Endothelial cell of umbilical vein (primary cell): ENCODE measurements at regions not wholly inside any gene's neighbourhood (a gene's known extent, or its start where the extent isn't known, plus 50 kb on each side); places are given as distances from the start of the nearest gene placed in this dataset.

Experiments used
- BruUV-seq: library from RNA; stranded (reverse); fragments of 400-500 nt; replicated peaks from 2 replicates; lab custom pipeline; 2021; lab: Mats Ljungman, UMichigan
- CTCF ChIA-PET: fragments of 300-600, 350-600 bp; sonication (Branson Sonifier 250); formaldehyde crosslinking; loops from one replicate; lab custom pipeline; 2021; ENCODE audit warnings: antibody characterized with exemption, inconsistent platforms; lab: Charles Lee
- POLR2A ChIA-PET: fragments of 300-600, 350-600 bp; sonication (Branson Sonifier 250); formaldehyde crosslinking; loops from one replicate; lab custom pipeline; 2021; ENCODE audit warnings: antibody characterized with exemption, inconsistent platforms; lab: Charles Lee
- DNase-seq: peaks from one replicate; pipeline ENCODE4 v3.0.0-alpha.2; 2011; ENCODE audit warnings: low read depth, low spot score
- FAIRE-seq: peaks from 2 replicates; lab custom pipeline; 2011; peaks lifted over from hg19 to GRCh38; lab: Jason Lieb, UNC
- H2AFZ ChIP-seq: 2 replicates; pipeline ENCODE4 v1.6.0; 2012; ENCODE audit warnings: low read depth, low read length, control low read depth, inconsistent platforms
- H3K27ac ChIP-seq: 2 replicates; pipeline ENCODE4 v1.5.1; 2011; ENCODE audit warnings: low read depth, mild to moderate bottlenecking, control low read depth, low read length, moderate library complexity; ENCODE audit not compliant: insufficient read depth
- H3K27me3 ChIP-seq, 2 experiments: 2 replicates each; pipeline versions ENCODE4 v1.6.0 to v1.6.1; 2011; ENCODE audit warnings: low read length in 2 of 2, mixed read lengths in 1 of 2; ENCODE audit not compliant: control insufficient read depth in 2 of 2, insufficient read depth in 2 of 2
- H3K36me3 ChIP-seq, 2 experiments: 2 replicates in 1 of 2; 3 replicates in 1 of 2; pipeline ENCODE4 v1.5.1; 2011; ENCODE audit warnings: low read length in 2 of 2, mild to moderate bottlenecking in 1 of 2, moderate library complexity in 1 of 2; ENCODE audit not compliant: control insufficient read depth in 2 of 2, insufficient read depth in 2 of 2; ENCODE audit errors: extremely low read depth in 1 of 2
- H3K4me1 ChIP-seq: 3 replicates; pipeline ENCODE4 v1.5.1; 2011; ENCODE audit warnings: mild to moderate bottlenecking, low read length; ENCODE audit not compliant: control insufficient read depth, insufficient read depth; ENCODE audit errors: extremely low read depth
- H3K4me2 ChIP-seq: 2 replicates; pipeline ENCODE4 v1.6.1; 2011; ENCODE audit warnings: low read length, control low read depth, mixed read lengths; ENCODE audit not compliant: insufficient read depth
- H3K4me3 ChIP-seq, 3 experiments: fragments of 200-600 bp in 1 of 3; sonication (generic), shearing (Covaris generic) in 1 of 3; replicated peaks in 1 of 3; 2 replicates each; pipeline ENCODE4 v1.5.1; 2011 to 2016; ENCODE audit warnings: control low read depth in 3 of 3, low read length in 3 of 3, mild to moderate bottlenecking in 2 of 3, inconsistent platforms in 1 of 3, low read depth in 1 of 3, moderate library complexity in 1 of 3; ENCODE audit not compliant: insufficient read depth in 1 of 3
- H3K79me2 ChIP-seq: 2 replicates; pipeline ENCODE4 v1.6.0; 2012; ENCODE audit warnings: low read length, inconsistent platforms; ENCODE audit not compliant: control insufficient read depth, insufficient read depth
- H3K9ac ChIP-seq: replicated peaks from 2 replicates; pipeline ENCODE3; 2011; ENCODE audit warnings: low read length, control low read depth; ENCODE audit not compliant: insufficient read depth; ENCODE audit errors: extremely low read depth
- H3K9me1 ChIP-seq: replicated peaks from 3 replicates; pipeline ENCODE4 v1.6.0; 2011; ENCODE audit warnings: mild to moderate bottlenecking, low read length; ENCODE audit not compliant: control insufficient read depth, insufficient read depth; ENCODE audit errors: extremely low read depth
- H3K9me3 ChIP-seq: replicated peaks from 2 replicates; pipeline ENCODE4 v1.5.1; 2012; ENCODE audit warnings: low read length, inconsistent platforms; ENCODE audit not compliant: control insufficient read depth, insufficient read depth
- H4K20me1 ChIP-seq: replicated peaks from 2 replicates; pipeline ENCODE3; 2011; ENCODE audit warnings: mild to moderate bottlenecking, low read length; ENCODE audit not compliant: control insufficient read depth, insufficient read depth; ENCODE audit errors: extremely low read depth
- CTCF ChIP-seq, 2 donors: IDR thresholded peaks; 1 replicate in 1 of 2; 2 replicates in 1 of 2; pipeline ENCODE4 v1.5.1; 2011; ENCODE audit warnings: low read length in 2 of 2, mild to moderate bottlenecking in 2 of 2, moderate library complexity in 2 of 2, control low read depth in 1 of 2, inconsistent platforms in 1 of 2, low read depth in 1 of 2; ENCODE audit not compliant: insufficient read depth in 1 of 2; ENCODE audit errors: extremely low read depth in 1 of 2
- EZH2 ChIP-seq: IDR thresholded peaks from 2 replicates; pipeline ENCODE4 v1.6.1; 2012; ENCODE audit warnings: borderline replicate concordance, low read depth, mild to moderate bottlenecking, moderate library complexity, low read length, inconsistent platforms; ENCODE audit not compliant: severe bottlenecking
- FOS ChIP-seq: IDR thresholded peaks from 2 replicates; pipeline ENCODE4 v1.6.1; 2011; ENCODE audit warnings: mild to moderate bottlenecking, low read length, moderate library complexity, borderline replicate concordance; ENCODE audit not compliant: insufficient read depth
- GATA2 ChIP-seq: IDR thresholded peaks from 2 replicates; pipeline ENCODE4 v1.7.0; 2011; ENCODE audit warnings: low read depth, mild to moderate bottlenecking, moderate library complexity, mixed read lengths, low read length; ENCODE audit not compliant: insufficient read length, insufficient read depth
- JUN ChIP-seq: IDR thresholded peaks from 2 replicates; pipeline ENCODE4 v1.6.1; 2011; ENCODE audit warnings: borderline replicate concordance, low read depth; ENCODE audit not compliant: insufficient read length, insufficient read depth
- MAX ChIP-seq: IDR thresholded peaks from 2 replicates; pipeline ENCODE4 v1.6.1; 2011; ENCODE audit not compliant: insufficient read depth, insufficient read length
- MYC ChIP-seq: IDR thresholded peaks from one replicate; pipeline ENCODE4 v1.6.1; 2011; ENCODE audit warnings: mild to moderate bottlenecking, low read depth, low read length
- POLR2A ChIP-seq: IDR thresholded peaks from 2 replicates; pipeline ENCODE4 v1.6.1; 2012; ENCODE audit warnings: low read depth, mild to moderate bottlenecking, control low read depth, low read length
- POLR2AphosphoS5 ChIP-seq: IDR thresholded peaks from 2 replicates; pipeline ENCODE4 v1.6.1; 2012; ENCODE audit warnings: low read depth, mild to moderate bottlenecking, control low read depth, low read length, moderate library complexity; ENCODE audit not compliant: insufficient read depth
- dilution Hi-C: fragments of 300-500 bp; cut with MboI; formaldehyde crosslinking; loops from one replicate; pipeline ENCODE4 v1.15.0; 2019; ENCODE audit warnings: low sequenced_read_pairs; ENCODE audit not compliant: extremely low pct_ligation_motif_present
- intact Hi-C: fragments of 100-400 bp; cut with micrococcal nuclease; formaldehyde crosslinking; loops from one replicate; pipeline ENCODE4 v1.10.0; 2022

DNA sequence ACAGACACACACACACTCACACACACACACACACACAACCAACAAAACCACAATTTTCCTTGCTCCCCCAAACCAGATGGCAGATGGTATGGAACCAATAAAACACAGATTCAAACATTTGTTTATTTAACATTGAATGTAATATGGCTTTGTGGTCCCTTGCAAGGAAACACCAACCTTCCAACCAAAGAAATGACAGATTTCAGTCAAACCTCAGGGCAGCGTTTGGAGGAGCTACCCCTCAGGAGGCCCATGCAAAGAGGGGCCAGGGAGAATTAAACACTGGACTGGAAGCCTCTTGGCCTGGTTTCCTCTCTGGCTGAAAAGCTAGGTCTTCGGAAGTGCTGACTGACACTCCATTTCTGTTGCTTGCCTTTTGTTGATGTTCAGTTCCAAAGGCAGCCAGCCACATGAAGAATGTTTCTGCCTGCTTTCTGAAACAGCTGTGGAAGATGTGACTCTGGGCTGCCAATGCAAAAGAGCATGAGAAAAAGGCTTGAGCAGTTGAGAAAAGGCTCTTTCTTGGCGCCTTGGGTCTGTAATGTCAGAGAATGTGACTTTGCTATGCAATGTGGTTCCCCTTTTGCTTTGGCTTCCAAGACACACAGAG lies 296.1 kb downstream of the RPLP1 start:
- no peak overlapping the region for H3K9ac ChIP-seq
- no peaks in the 10 kb centered on the region for H3K36me3 ChIP-seq
- H3K27ac ChIP-seq = no peak overlapping the region
- H4K20me1 ChIP-seq = no peaks in the 10 kb centered on the region
- H3K4me3 ChIP-seq = no peak overlapping the region
- no peak overlapping the region for H2AFZ ChIP-seq
- no peak overlapping the region for H3K4me2 ChIP-seq
- ChIA-PET CTCF (interaction anchor here (0.9 to 1.8 kb wide), 7 partner anchors 10 to 715 kb away, joined by 3 to 8 read pairs (median 3); no protein-coding TSS in a partner anchor), POLR2A (no interaction called here)
- dilution Hi-C loops = no loop called here
- TF ChIP-seq EZH2 = no peak
- TF ChIP-seq MAX = no peak
- TF ChIP-seq CTCF (IDR thresholded peaks at IDR 0.05; ENCODE audit: extremely low read depth in 1 of 2, insufficient read depth in 1 of 2, low read depth in 1 of 2, low read length in 2 of 2) = no peak
- no peak for TF ChIP-seq GATA2
- TF ChIP-seq MYC = no peak
- no peak for TF ChIP-seq FOS
- TF ChIP-seq POLR2A = no peak
- TF ChIP-seq JUN = no peak
- TF ChIP-seq POLR2AphosphoS5 = no peak
- FAIRE-seq (no peak), DNase-seq (no peak)
- H3K9me1 ChIP-seq = no peaks in the 10 kb centered on the region
- no peaks in the 10 kb centered on the region for H3K79me2 ChIP-seq
- BruUV-seq = no TSS peak
- H3K4me1 ChIP-seq = no peaks in the 10 kb centered on the region
- intact Hi-C loops = no loop called here
- H3K9me3 ChIP-seq = no peaks in the 10 kb centered on the region
- H3K27me3 ChIP-seq = peaks cover 0 to 3% of the 10 kb centered on the region in 2 experiments
